ENCODE measurements at regions not wholly inside any gene's neighbourhood (a gene's known extent, or its start where the extent isn't known, plus 50 kb on each side); places are given as distances from the start of the nearest gene placed in this dataset.
"Not testable (repeated sequence)": the region's sequence is repeated elsewhere in the genome, so short reads cannot be mapped to it uniquely, and the experiment has no call there.

DNA sequence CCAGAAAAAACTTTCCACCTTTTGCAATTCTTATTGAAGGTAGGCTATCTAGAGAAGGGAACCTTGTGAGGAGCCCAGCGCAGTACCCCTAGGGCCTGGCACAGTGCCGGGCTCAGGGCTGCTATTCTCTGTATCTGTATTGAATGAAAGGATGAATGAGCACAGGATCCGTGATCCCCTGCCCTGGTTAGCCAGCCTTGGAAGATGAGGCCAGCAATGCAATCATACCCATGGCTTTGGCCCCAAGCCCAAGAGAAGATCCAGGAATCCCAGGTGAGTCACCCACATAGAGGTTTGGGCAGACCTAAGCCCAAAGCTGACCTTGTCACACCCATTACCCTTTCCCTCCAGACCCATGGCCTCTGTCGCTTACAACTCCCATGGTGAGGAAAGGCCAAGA lies 92.5 kb upstream of the CD82 start:
- intact Hi-C loops (cut with DNase I), result no loop called here
- no peaks in the 10 kb centered on the region for H3K9me3 ChIP-seq
- DNase-seq, result no peak
- no peak overlapping the region for H3K27ac ChIP-seq
- 69 to 71% (median 70%) methylated on average over 4 of the region's 4 CpGs for WGBS, 3 donors
- no peaks in the 10 kb centered on the region for H3K4me1 ChIP-seq (ENCODE audit: insufficient read depth)
- no peaks in the 10 kb centered on the region for H3K36me3 ChIP-seq
- no peak overlapping the region for H3K4me3 ChIP-seq
- TF ChIP-seq EP300 (IDR thresholded peaks at IDR 0.05) (no peak), POLR2A (IDR thresholded peaks at IDR 0.05) (no peak)
- TF ChIP-seq, protein P1, sequence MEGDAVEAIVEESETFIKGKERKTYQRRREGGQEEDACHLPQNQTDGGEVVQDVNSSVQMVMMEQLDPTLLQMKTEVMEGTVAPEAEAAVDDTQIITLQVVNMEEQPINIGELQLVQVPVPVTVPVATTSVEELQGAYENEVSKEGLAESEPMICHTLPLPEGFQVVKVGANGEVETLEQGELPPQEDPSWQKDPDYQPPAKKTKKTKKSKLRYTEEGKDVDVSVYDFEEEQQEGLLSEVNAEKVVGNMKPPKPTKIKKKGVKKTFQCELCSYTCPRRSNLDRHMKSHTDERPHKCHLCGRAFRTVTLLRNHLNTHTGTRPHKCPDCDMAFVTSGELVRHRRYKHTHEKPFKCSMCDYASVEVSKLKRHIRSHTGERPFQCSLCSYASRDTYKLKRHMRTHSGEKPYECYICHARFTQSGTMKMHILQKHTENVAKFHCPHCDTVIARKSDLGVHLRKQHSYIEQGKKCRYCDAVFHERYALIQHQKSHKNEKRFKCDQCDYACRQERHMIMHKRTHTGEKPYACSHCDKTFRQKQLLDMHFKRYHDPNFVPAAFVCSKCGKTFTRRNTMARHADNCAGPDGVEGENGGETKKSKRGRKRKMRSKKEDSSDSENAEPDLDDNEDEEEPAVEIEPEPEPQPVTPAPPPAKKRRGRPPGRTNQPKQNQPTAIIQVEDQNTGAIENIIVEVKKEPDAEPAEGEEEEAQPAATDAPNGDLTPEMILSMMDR (IDR thresholded peaks at IDR 0.05), result no peak
- H3K27me3 ChIP-seq, result no peaks in the 10 kb centered on the region

- TF ChIP-seq EP300 (IDR thresholded peaks at IDR 0.05), result no peak
- TF ChIP-seq, protein P1 (IDR thresholded peaks at IDR 0.05), result no peak
- no peak for TF ChIP-seq POLR2A (IDR thresholded peaks at IDR 0.05)
- no peak for DNase-seq
- H3K9me3 ChIP-seq, result no peaks in the 10 kb centered on the region
- H3K4me1 ChIP-seq (ENCODE audit: insufficient read depth), result no peaks in the 10 kb centered on the region
- intact Hi-C loops (cut with DNase I), result no loop called here
- H3K4me3 ChIP-seq, result no peak overlapping the region
- no peaks in the 10 kb centered on the region for H3K36me3 ChIP-seq
- no peak overlapping the region for H3K27ac ChIP-seq
- no peaks in the 10 kb centered on the region for H3K27me3 ChIP-seq
- 86 to 90% (median 89%) methylated on average over 5 of the region's 5 CpGs for WGBS, 3 donors
These were observed 90.8 kb upstream of the CD82 start for GRCh38 chr11:44474702-44475101.

DNA sequence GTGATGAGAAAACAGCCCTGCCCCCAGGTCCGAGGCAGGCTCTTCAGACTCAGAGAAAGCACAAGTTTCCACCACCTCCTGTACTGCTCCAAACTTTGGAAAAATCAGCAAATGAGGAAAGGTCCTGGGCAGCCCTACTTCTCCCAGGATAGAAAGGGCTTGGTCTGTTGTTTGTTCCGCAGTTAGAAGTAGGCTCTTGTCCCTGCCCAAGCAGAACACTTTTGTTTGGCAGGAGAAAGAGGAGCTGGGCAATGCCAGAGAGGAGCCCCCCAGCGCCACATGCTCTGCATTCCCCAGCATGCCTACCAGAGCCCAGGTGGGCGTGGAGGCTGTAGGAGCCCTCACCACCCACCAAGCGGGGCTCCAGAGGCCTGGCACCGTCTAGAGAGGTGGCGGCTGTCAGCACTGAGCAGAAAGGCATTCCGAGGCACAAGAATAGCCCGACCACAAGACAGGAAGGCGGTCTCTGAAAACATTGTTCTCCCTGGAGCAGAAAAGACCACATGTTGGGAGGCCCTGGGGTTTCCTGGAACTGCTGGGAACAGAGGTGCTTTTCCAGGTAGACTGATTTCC lies 90.3 kb upstream of the CD82 start:
- WGBS, 3 donors, result 65 to 72% (median 65%) methylated on average over 10 of the region's 10 CpGs
- no peak overlapping the region for H3K4me3 ChIP-seq
- H3K9me3 ChIP-seq, result no peaks in the 10 kb centered on the region
- H3K27ac ChIP-seq, result no peak overlapping the region
- TF ChIP-seq EP300 (IDR thresholded peaks at IDR 0.05), result no peak
- TF ChIP-seq POLR2A (IDR thresholded peaks at IDR 0.05), result no peak
- TF ChIP-seq, protein P1 (IDR thresholded peaks at IDR 0.05), result no peak
- H3K36me3 ChIP-seq, result no peaks in the 10 kb centered on the region
- no peak for DNase-seq
- H3K27me3 ChIP-seq, result no peaks in the 10 kb centered on the region
- H3K4me1 ChIP-seq (ENCODE audit: insufficient read depth), result no peaks in the 10 kb centered on the region
- intact Hi-C loops (cut with DNase I), result no loop called here

DNA sequence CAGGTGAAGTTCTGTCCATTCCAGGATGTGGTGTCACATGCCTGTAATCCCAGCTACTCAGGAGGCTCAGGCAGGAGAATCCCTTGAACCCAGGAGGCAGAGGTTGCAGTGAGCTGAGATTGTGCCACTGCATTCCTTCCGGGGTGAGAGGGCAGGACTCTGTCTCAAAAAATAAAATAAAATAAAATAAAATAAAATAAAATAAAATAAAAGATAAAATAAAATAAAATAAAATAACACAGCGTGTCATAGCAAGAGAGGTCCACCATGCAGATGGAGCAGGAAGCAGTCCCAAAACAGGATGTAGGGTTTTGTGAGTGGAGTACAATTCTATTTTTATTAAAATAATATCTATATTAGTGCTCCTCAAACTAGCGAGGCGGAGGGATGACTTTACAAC lies 83.1 kb upstream of the CD82 start:
- H3K27me3 ChIP-seq; intact Hi-C loops (cut with DNase I); H3K4me1 ChIP-seq (ENCODE audit: insufficient read depth); H3K36me3 ChIP-seq; DNase-seq; H3K9me3 ChIP-seq; H3K27ac ChIP-seq; H3K4me3 ChIP-seq: not testable (repeated sequence)
- 57 to 76% (median 62%) methylated on average over 4 of the region's 4 CpGs for WGBS, 3 donors

GRCh38 chr11:44483919-44484610 lies 81.4 kb upstream of the CD82 start:
- TF ChIP-seq, protein P1 (IDR thresholded peaks at IDR 0.05), result no peak
- TF ChIP-seq EP300 (IDR thresholded peaks at IDR 0.05) (no peak), POLR2A (IDR thresholded peaks at IDR 0.05) (no peak)
- Histone ChIP-seq H3K36me3 (no peaks in the 10 kb centered on the region), H3K4me3 (no peak overlapping the region), H3K4me1 (ENCODE audit: insufficient read depth) (no peaks in the 10 kb centered on the region), H3K27me3 (no peaks in the 10 kb centered on the region), H3K9me3 (no peaks in the 10 kb centered on the region), H3K27ac (no peak overlapping the region)
- DNase-seq, result no peak
- intact Hi-C loops (cut with DNase I), result no loop called here
- 78 to 85% (median 80%) methylated on average over 10 of the region's 10 CpGs for WGBS, 3 donors

Measured in ovary (tissue), 7 donors.